ENCODE measurements at regions not wholly inside any gene's neighbourhood (a gene's known extent, or its start where the extent isn't known, plus 50 kb on each side); places are given as distances from the start of the nearest gene placed in this dataset.

DNA sequence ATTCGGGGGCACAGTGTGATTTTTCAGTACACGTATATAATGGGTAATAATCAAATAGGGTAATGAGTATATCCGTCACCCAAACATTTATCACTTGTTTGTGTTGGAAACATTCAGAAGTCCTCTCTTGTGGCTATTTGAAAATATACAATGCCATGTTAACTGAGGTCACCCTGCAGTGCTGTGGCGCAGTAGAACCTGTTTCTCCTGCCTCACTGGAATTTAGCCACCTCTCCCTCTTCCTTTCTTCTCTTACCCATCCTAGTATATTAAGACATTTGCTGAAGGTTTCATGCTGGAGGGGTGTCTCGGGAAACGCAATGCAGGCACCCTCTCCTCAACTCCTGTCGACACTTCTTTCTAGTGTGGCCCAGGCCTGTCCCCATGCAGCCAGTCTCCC is 425.3 kb upstream of the MKI67 start:
- no peak for DNase-seq (ENCODE audit: low read depth in 2 of 2)

DNA sequence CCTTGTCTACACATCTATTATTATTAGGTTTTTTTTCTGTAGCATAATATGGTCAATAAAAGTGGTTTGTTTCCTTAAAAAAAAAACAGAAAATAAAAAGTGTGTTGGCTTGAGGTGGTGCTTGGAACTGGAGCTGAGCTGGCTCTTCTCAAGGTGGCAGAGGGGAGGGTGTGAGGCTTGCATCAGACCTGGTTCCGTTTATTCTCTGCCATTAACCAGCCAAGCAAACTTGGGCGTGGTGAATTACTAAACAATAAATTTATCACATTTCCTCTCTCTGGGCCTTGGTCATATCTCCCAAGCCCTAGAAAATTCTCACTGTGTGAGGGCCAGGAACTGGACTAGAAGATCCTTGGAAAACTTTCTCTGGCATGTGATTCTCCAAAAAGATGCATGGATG is 427.5 kb upstream of the MKI67 start:
- no peak for DNase-seq (ENCODE audit: low read depth in 2 of 2)

- no peak for DNase-seq (ENCODE audit: low read depth in 2 of 2)
Observed at GRCh38 chr10:128556182-128557110, 430.2 kb upstream of the MKI67 start.

DNA sequence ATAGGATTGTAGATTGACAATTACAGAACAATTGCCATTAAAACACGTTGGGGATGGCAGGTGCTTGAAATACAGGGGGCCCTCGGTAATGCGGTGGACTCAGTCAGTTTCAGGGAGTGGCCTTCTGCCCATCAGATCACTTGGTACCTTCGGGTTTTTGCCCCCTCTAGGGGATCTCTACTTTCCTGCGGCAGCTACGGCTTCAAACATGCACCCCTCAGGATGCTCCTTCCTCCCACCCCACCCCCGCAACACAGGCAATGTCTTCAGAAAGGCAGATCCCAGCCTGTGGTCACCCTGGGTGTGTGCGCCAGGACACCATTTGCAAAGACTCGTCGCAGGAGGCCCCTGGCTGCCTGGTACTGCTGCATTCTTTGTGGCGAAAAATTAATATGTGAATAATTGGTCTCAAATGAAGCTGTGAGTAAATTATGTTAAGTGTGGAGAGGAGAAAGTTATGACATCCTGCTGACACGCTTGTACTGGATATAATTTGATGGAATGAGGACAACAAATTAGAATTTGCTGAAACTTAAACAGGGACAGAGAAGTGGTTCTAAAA is 431.0 kb upstream of the MKI67 start:
- DNase-seq (ENCODE audit: low read depth in 2 of 2): no peak

DNA sequence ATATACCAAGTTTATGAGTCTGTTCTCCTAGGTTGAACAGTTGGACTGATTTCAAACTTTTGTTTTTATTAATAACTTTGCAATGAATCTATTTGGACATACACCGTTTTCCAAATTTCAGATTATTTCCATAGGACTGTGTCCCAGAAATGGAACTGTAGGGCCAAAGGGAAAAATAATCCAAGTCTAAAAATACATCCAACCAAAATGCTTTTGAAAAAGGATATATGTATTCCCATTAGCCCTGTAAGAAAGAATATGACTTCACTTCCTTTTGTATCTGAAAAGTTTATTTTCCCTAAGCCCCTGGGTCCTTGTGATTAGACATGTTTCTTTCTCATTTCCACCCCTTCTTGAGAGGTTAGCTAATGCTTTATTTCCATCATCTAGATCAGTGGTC is 434.2 kb upstream of the MKI67 start:
- no peak for DNase-seq (ENCODE audit: low read depth in 2 of 2)

DNA sequence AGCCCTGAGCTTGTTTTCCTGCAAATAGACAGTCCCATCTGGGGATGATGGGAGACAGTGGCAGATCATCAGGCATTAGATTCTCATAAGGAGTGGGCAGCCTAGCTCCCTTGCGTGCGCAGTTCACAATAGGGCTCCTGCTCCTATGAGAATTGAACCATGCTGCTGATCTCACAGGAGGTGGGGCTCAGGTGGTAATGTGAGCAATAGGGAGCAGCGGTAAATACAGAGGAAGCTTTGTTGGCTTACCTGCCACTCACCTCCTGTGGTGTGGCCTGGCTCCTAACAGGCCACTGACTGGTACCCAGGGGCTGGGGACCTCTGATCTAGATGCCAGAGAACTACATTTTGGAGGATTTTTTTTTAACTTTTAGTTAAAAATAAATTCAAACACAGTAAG is 434.8 kb upstream of the MKI67 start:
- no peak for DNase-seq (ENCODE audit: low read depth in 2 of 2)

- no peak for DNase-seq (ENCODE audit: low read depth in 2 of 2)
Observed at GRCh38 chr10:128563387-128563786, 437.2 kb upstream of the MKI67 start.

DNA sequence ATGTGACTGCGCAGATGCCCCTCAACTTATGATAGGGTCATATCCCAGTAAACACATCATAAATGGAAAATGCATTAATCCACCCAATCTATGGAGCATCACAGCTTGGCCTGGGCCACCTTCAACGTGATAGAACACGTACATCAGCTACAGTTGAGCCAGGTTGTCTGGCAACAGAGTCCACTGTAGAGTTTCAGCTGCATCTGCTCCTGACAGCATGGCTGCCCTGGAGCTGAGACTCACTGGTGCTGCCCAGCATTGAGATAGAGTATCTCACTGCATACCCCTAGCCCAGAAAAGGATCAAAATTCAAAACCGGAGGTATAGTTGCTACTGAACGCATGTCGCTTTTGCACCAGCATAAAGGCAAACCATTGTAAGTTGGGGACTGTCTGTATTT is 437.7 kb upstream of the MKI67 start:
- DNase-seq (ENCODE audit: low read depth in 2 of 2): no peak

- no peak for DNase-seq (ENCODE audit: low read depth in 2 of 2)
Observed at GRCh38 chr10:128566361-128566968, 440.2 kb upstream of the MKI67 start.

DNA sequence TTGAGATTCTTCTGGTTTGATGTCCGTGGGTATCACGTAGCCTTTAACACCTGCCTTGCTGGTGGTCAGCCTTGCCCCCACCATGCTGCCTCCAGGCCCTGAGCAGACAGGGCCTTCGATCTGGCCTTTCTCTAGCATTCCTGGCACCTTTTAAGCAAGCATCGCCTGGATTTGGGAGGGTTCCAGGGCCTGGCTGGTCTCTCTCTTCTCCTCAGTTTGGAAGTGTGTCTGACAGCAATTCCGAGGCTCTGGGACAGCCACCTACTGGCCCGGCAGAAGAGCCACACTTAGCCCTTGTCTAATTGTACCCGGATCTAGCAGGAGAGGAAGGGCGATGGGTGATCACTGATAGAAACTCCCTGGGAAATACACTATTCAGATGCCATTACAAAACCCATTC is 441.3 kb upstream of the MKI67 start:
- DNase-seq (ENCODE audit: low read depth in 2 of 2): no peak

GRCh38 chr10:128568041-128568440 is 441.8 kb upstream of the MKI67 start:
- peak in 1 of 2 donors; percentile 17 for DNase-seq (ENCODE audit: low read depth in 2 of 2)

GRCh38 chr10:128568491-128568890 is 442.3 kb upstream of the MKI67 start:
- DNase-seq (ENCODE audit: low read depth in 2 of 2): no peak

GRCh38 chr10:128568990-128569945 is 443.0 kb upstream of the MKI67 start:
- no peak for DNase-seq (ENCODE audit: low read depth in 2 of 2)

DNA sequence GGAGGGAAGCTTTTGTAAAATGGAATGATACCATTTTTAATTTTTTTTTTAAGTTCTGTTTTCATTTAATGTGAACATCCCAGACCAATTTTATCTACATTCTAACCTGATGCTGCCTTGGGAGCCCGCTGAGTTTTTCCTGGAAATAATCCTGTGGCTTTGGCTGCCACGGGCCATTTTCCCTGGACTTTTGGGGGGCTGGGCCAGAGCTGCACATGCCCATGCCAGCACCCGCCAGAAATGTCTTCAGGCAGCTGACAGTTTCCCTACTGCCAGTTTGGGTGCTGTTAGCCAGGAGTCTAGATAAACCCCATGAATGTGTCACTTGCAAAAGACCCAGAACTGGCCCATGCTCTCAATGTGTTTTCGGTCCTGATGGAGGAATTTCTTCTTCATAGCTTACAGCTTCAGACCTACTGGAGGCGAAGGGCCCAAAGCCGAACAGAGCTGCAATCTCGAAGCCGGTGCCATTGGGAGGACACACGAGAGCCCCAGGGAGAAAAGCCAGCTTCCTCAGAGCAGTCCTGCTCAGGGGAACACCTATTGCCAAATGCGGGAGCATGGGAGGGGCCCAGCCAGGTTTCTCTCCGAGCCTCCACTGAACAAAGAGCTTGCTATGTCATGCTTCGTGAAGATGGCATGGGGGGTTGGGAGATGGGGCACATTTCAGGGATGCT is 444.2 kb upstream of the MKI67 start:
- DNase-seq (ENCODE audit: low read depth in 2 of 2): no peak

DNA sequence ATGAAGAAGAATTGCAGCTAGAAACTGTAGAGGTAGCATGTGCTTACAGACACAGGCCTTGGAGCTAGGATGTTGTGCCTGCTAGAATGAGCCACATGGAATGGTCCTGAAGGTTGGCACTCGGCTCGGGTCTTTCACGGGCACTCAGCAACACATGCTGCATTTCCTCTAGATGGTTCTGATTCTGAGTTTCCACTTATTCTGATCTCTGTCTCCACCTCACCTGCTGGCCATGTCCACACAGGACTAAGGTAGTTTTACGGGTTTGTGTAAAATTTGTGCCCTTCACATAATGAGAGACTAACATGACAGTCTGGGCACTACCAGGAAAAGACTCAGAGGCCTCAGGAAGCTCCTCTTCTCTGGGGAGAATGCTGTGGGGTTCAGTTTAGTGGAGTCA is 444.8 kb upstream of the MKI67 start:
- no peak for DNase-seq (ENCODE audit: low read depth in 2 of 2)

- DNase-seq (ENCODE audit: low read depth in 2 of 2): no peak
Observed at GRCh38 chr10:128571745-128572144, 445.5 kb upstream of the MKI67 start.

DNA sequence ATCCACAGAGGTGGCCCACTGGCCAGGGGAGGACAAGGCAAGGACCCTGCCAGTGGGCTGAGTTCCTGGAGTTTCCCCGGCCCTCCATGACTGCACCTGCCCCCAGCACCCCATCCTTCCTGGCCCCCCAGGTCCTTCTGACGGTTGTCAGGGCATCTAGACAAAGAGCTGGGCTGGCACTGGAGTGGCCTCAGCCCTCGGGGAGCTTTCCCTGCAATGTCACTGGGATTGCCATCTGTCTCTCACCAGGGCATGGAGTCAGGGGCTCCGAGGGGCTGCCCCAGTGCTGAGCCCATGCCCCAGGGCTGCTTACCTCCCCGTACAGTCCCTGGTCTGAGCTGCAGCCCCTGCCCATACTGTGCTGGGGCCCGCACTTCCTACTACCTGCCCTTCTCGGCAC is 446.5 kb upstream of the MKI67 start:
- no peak for DNase-seq (ENCODE audit: low read depth in 2 of 2)

- no peak for DNase-seq (ENCODE audit: low read depth in 2 of 2)
Observed at GRCh38 chr10:128573281-128573845, 447.1 kb upstream of the MKI67 start.

DNA sequence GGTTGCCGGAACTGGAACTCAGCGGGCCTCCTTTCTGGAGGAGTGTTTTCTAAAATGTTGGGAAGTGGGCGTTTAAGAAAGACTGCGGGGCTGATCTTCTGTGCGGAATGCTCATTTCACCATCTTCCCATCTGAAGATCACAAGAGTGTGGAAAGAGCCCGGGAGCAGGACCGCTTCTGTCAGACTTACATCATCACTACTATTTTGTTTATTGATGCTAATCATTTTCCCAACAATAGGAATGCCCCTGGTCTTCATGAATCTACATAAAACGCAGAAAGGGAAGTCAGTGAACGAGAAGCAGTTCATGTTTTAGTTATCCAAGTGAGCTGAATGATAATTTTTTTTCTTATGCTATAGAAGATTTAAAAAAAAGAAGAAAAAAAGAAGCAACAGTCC is 447.8 kb upstream of the MKI67 start:
- DNase-seq (ENCODE audit: low read depth in 2 of 2): no peak

- no peak for DNase-seq (ENCODE audit: low read depth in 2 of 2)
Observed at GRCh38 chr10:128574581-128575210, 448.5 kb upstream of the MKI67 start.

Data from dermis microvascular lymphatic vessel endothelial cell (primary cell).